ENCODE measurements at regions not wholly inside any gene's neighbourhood (a gene's known extent, or its start where the extent isn't known, plus 50 kb on each side); places are given as distances from the start of the nearest gene placed in this dataset.
"Not testable (repeated sequence)": the region's sequence is repeated elsewhere in the genome, so short reads cannot be mapped to it uniquely, and the experiment has no call there.

- DNase-seq (ENCODE audit: low read depth in 2 of 2), result no peak
Measured at GRCh38 chr14:105871590-105871989, 345.2 kb downstream of the TMEM121 start.

DNA sequence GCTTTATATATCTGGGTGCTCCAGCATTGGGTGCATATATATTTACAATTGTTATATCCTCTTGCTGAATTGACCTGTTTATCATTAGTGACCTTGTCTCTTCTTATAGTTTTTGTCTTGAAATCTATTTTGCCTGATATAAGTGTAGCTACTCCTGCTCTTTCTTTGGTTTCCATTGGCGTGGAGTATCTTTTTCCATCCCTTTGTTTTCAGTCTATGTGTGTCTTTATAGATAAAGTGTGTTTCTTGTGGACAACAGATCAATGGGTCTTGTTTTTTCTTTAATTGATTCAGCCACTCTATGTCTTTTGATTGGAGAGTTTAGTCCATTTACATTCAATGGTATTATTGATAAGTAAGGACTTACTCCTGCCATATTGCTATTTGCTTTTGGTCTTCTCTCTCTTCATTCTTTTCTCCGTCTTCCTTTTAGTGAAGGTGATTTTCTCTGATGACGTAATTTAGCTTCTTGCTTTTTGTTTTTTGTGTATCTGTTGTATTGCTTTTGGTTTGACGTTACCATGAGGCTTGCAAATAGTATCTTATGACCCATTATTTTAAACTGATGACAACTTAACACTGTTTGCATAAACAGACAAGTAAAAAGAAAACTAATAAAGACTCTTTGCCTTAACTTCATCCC lies 347.6 kb downstream of the TMEM121 start:
- DNase-seq (ENCODE audit: low read depth in 2 of 2), result no peak

DNA sequence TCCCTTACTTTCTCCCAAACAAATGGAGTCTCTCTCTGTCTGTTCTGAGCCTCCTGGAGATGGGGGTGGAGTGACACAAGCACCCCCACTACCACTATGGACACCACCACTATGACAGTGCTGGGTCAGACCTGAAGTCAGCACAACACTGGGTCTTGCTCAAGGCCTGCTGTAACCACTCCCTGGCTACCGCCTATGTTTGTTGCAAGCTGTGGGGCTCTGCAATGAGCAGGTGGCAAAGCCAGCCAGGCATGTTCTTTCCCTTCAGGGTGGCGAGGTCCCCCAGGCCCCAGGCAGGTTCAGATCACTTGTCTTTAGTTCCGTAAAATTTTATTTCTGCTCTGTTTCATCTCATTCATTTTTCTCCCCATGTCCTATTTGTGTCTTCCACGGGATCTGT lies 349.8 kb downstream of the TMEM121 start:
- DNase-seq (ENCODE audit: low read depth in 2 of 2), result no peak

GRCh38 chr14:105876829-105877228 lies 350.4 kb downstream of the TMEM121 start:
- DNase-seq (ENCODE audit: low read depth in 2 of 2), result no peak

GRCh38 chr14:105877645-105878044 lies 351.3 kb downstream of the TMEM121 start:
- no peak for DNase-seq (ENCODE audit: low read depth in 2 of 2)

GRCh38 chr14:105878125-105878524 lies 351.7 kb downstream of the TMEM121 start:
- DNase-seq (ENCODE audit: low read depth in 2 of 2), result no peak

DNA sequence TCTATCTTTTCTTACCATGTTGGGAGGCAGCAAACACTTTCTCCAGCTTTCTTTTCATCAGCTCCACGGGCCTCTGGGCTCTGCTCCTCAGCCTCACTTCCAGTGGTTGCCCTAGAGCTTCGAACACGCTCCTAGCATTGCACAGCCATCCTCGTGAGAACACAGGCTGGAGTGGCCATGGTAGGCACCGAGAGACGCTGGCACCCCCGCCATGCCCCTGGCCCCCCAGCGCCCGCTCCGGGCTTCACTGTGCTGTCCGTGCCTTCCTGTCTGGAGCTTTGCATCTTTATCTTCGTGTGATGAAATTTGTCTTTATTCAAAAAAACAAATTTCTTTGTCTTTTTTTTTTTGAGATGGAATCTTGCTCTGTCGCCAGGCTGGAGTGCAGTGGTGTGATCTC lies 352.2 kb downstream of the TMEM121 start:
- DNase-seq (ENCODE audit: low read depth in 2 of 2), result no peak

GRCh38 chr14:105879503-105879866 lies 353.1 kb downstream of the TMEM121 start:
- no peak for DNase-seq (ENCODE audit: low read depth in 2 of 2)

GRCh38 chr14:105879867-105880561 lies 353.6 kb downstream of the TMEM121 start:
- DNase-seq (ENCODE audit: low read depth in 2 of 2), result no peak

DNA sequence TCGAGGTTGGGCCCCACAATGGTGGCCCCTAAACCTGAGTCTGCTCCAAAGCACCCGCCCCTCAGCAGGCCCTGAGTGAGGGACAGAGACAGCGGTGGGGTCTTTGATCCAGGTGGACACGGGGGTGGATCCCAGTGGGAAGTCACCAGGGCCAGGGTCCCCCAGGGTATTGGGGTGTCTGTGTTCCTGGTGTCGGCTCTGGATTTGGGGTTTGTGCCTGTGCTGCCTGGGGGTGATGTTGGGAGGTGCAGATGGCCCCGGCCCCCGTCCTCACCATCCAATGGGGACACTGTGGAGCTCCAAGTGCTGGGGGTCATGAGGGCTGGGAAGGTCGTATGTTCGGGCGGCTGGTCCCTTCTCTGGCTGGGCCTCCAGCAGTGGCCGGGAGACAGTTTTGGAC lies 354.2 kb downstream of the TMEM121 start:
- DNase-seq (ENCODE audit: low read depth in 2 of 2), result no peak

GRCh38 chr14:105881021-105881930 lies 354.9 kb downstream of the TMEM121 start:
- DNase-seq (ENCODE audit: low read depth in 2 of 2), result no peak

DNA sequence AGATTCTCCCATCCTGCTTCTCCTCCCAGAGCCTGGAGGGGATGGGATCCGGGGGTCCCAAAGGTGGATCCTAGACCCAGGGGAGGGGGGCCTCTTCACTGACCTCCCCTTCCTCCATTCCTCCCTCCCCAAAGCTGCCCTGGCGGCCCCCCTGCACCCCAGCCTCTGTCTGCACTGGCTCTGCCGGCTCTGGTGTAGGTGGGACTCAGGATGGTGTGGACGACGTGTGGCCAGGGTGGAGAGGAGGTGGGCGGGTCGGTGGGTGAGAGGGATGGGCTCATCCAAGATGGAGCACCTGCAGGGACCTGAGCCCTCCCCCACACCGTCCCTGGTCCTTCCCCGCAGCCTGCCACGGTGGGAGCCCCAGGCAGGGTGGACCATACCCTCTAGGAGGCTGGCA lies 355.6 kb downstream of the TMEM121 start:
- DNase-seq (ENCODE audit: low read depth in 2 of 2), result not testable (repeated sequence)

GRCh38 chr14:105882626-105883025 lies 356.2 kb downstream of the TMEM121 start:
- DNase-seq (ENCODE audit: low read depth in 2 of 2), result no peak

DNA sequence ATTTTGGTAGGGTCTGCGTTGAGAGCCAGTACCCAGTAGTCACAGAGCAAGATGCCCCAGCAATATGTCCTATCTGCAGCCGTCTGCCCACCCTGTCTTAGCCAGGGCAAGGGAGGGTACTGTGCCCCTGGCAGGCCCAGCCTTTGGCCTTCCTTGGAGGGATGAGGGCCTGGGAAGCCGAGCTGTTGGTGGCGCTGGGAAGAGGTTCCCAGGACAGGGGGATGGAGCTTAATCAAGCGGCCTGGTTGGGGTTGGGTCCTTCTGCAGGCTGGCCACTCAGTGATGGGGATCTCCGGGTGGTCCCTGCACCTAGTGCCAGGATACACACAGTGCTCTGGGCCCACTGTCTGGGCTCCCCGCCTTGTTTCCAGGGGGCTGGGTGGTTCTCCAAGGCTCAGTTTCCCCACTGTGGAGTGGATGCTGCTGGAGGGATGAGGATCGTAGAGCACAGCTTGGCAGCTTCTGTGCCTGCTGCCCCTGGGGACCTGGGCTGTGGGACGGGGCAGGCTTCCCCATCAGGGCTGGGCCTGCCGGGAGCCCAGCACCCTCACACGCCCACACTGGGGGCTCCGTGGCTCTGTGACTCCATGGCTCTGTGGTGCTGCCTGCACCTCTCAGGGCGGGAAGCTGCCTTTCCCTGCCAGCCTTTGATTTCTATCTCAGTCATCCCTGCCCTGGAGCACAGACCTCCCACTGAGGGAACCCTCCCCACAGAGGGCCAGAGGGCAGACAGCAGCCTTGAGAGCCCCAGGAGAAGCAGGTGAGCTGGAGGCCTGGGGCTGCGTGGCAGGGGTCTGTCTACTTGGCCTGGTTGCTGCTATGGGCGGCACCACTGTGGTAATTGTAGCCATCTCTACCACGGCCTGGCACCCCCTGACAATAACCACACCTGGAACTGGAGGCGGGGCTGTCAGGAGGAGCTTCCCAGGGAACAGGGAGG lies 357.0 kb downstream of the TMEM121 start:
- DNase-seq (ENCODE audit: low read depth in 2 of 2), result no peak

DNA sequence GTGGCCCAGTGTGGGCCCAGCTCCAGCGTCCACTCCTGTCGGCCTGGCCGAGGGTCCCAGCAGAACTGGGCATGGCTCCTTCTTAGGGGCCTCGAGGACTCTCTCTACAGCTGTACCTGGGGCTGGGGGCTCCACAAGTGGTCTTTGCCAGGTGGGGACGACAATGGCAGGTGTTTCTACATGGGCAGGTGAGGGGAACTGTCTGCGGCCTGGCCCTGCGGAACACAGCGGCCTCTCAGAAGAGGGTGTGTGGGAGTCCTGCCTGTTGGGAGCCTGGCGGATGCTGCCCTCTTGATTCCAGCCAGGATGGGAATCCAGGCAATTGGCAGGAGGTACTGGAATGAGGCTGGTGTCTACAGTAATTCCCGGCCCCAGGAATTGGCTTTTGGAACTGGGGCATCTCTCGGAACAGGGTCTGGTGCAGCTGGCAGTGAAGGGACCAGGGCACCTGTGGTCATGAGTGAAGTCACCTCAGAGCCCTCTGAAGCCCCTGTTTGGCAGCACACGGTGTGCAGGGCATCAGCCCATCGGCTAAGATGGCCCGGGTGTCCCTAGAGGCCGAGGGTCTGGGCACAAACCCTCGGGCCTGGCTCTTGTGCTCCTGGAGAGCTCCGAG lies 357.9 kb downstream of the TMEM121 start:
- DNase-seq (ENCODE audit: low read depth in 2 of 2), result not testable (repeated sequence)

- DNase-seq (ENCODE audit: low read depth in 2 of 2), result no peak
Measured at GRCh38 chr14:105884808-105885281, 358.5 kb downstream of the TMEM121 start.

DNA sequence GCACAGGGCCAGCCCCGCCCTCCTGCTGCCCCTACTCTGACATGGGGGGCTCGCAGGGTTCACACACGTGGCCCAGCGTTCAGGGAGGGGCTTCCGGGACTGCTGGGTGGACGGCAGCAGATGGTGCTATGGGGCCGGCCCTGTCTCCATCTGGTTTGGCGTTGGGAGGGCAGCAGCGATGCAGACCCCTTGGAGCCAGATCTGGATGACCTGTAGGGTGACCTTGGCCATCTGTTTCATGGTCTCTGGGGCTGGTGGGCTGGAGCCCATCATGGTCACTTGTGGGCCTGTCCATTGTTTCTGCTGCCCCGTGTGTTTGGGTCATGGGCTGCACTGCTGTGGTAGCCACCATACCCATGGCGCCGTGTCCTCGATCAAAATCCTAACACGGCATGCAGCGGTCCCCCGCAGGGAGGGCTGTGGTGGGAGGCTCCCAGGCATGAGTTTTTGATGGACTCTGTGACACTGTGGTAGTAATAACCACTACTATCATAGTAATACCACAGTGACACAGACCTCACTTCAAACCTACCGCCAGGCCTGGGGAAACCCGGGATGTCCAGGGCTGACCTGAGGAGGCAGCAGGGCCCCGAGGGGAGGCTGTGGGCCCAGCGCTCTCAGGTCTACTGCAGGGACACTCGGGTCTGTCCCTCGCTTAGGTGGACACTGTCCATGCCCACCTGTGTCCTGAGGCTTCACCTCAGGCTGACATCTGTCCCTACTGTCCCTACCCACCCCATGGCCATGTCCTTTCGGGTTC lies 359.4 kb downstream of the TMEM121 start:
- DNase-seq (ENCODE audit: low read depth in 2 of 2), result no peak

DNA sequence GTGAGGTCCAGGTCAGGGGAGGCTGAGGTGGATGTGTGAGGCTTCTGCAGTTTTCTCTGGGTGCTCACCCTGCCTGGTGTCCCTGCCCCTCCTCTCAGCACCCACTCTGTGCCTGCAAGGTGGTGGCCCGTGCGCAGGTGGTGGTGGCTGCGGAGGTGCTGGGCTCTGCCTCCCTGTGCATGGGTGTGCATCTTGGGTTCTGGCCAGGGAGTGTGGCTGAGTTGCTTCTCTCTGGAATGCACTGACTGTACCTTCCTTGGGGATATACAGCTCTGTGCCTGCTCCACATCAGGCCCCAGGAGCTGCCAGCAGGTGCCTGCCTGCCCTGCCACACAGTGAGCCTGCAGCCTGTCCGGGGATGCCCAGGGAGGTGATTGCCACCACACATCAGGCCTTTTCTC lies 360.4 kb downstream of the TMEM121 start:
- not testable (repeated sequence) for DNase-seq (ENCODE audit: low read depth in 2 of 2)

DNA sequence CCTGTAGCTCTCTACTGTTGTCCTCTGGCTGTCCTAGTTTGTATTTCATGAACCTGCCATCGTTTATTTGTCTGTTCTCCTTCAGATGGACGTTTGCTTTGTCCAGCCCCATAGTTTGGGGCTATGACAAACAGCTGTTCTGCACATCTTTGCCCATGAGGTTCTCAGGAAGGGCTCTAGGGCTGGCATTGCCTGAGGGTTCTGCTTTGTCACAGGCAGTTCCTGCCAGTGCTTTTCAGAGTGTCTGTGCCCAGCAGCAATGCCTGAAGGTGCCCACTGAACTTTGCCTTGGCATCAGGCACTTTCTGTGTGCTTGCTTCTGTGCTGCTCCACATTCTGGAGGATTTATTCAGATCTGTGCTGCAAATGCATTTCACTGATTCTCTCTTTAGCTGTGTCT lies 361.3 kb downstream of the TMEM121 start:
- no peak for DNase-seq (ENCODE audit: low read depth in 2 of 2)

DNA sequence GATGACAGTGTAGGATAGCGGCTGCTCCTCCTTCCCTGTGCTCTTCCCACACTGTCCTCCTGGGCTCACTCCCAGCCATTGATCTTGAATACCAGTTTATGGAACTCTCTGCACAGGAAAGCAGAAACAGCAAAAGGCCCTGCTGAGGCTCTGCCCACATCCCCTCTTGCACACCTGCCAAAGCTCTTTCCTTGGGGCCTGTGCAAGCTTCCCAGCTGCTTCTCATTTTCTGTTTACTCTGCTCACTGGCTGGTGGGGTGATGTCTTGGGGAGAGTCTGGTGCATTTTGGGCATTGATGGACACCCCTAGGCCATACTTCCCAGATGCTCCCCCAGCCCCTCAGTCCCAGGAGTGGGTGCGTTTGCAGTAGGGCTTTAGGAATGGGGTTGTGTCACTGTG lies 361.8 kb downstream of the TMEM121 start:
- no peak for DNase-seq (ENCODE audit: low read depth in 2 of 2)

Data from stimulated activated CD8-positive, alpha-beta memory T cell treated with anti-CD3 and anti-CD28 coated beads, Interleukin-7, amount 100 ng/mL, for 1 hour (primary cell).